ENCODE measurements at regions not wholly inside any gene's neighbourhood (a gene's known extent, or its start where the extent isn't known, plus 50 kb on each side); places are given as distances from the start of the nearest gene placed in this dataset.
A peak's percentile ranks its signal among the peaks of the same experiment; 100 is the strongest.
"Not testable (repeated sequence)": the region's sequence is repeated elsewhere in the genome, so short reads cannot be mapped to it uniquely, and the experiment has no call there.

DNA sequence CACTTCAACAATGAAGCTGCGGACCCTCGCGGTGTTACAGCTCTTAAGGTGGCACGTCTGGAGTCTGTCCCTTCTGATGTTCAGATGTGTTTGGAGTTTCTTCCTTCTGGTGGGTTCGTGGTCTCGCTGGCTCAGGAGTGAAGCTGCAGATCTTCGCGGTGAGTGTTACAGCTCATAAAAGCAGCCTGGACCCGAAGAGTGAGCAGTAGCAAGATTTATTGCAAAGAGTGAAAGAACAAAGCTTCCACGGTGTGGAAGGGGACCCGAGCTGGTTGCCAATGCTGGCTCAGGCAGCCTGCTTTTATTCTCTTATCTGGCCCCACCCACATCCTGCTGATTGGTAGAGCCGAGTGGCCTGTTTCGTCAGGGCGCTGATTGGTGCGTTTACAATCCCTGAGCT, 75.9 kb upstream of the AMN1 start:
- peaks cover 61% of the 10 kb centered on the region for H3K4me1 Mint-ChIP-seq (ENCODE audit: low read depth)
- peak overlapping the region; percentile 75 for H3K27ac Mint-ChIP-seq
- CTCF ChIA-PET; H3K27me3 Mint-ChIP-seq; H3K9me3 Mint-ChIP-seq; H3K36me3 ChIP-seq (ENCODE audit: insufficient read depth, low read length); H3K27me3 ChIP-seq (ENCODE audit: control insufficient read depth in 1 of 2, insufficient read depth in 2 of 2, low read length in 2 of 2); H3K9me3 ChIP-seq (ENCODE audit: control insufficient read depth in 1 of 2, insufficient read depth in 1 of 2, low read length in 2 of 2); H3K36me3 Mint-ChIP-seq (ENCODE audit: low read depth); ATAC-seq (ENCODE audit: poor library complexity); H3K27ac ChIP-seq (ENCODE audit: low read depth in 1 of 2, low read length in 2 of 2); POLR2A ChIA-PET: not testable (repeated sequence)
- intact Hi-C loops (cut with DNase I, micrococcal nuclease): loop anchor here in 1 of 2 experiments (10.0 kb wide), 1 partner anchor 160 kb away; no protein-coding TSS in a partner anchor
- peak overlapping the region; percentile 85 for H3K4me3 Mint-ChIP-seq
- DNase-seq: peak in 1 of 14 experiments; percentile 9
- H3K4me3 ChIP-seq (ENCODE audit: low read length): peak overlapping the region; percentile 19
- peaks cover 30% of the 10 kb centered on the region for H3K4me1 ChIP-seq (ENCODE audit: insufficient read depth, low read length)

DNA sequence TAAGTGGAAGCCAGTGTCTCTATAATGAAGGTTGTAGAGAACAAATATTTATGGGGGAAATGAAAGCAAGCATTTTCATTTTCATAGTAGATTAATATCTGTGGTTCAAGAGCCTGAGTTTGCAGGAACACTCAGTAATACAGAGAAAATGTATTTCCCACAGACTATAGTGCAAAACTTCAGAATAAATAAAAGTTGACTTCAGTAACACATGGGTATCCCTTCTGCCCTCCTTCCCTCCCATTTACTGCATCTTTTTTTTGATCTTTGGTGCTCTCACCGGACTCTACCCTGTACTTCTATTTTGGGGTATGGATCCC, 75.3 kb upstream of the AMN1 start:
- peak overlapping the region; percentile 75 for H3K27ac Mint-ChIP-seq
- H3K36me3 Mint-ChIP-seq (ENCODE audit: low read depth): no peaks in the 10 kb centered on the region
- H3K4me3 Mint-ChIP-seq: peak overlapping the region; percentile 85
- Histone ChIP-seq H3K36me3 (ENCODE audit: insufficient read depth, low read length) (no peaks in the 10 kb centered on the region), H3K27ac (ENCODE audit: low read depth in 1 of 2, low read length in 2 of 2) (no peak overlapping the region), H3K4me1 (ENCODE audit: insufficient read depth, low read length) (peaks cover 30% of the 10 kb centered on the region), H3K27me3 (ENCODE audit: control insufficient read depth in 1 of 2, insufficient read depth in 2 of 2, low read length in 2 of 2) (no peaks in the 10 kb centered on the region), H3K9me3 (ENCODE audit: control insufficient read depth in 1 of 2, insufficient read depth in 1 of 2, low read length in 2 of 2) (peaks cover 0 to 7% of the 10 kb centered on the region in 2 experiments), H3K4me3 (ENCODE audit: low read length) (peak overlapping the region; percentile 19)
- TF ChIP-seq, protein P1, sequence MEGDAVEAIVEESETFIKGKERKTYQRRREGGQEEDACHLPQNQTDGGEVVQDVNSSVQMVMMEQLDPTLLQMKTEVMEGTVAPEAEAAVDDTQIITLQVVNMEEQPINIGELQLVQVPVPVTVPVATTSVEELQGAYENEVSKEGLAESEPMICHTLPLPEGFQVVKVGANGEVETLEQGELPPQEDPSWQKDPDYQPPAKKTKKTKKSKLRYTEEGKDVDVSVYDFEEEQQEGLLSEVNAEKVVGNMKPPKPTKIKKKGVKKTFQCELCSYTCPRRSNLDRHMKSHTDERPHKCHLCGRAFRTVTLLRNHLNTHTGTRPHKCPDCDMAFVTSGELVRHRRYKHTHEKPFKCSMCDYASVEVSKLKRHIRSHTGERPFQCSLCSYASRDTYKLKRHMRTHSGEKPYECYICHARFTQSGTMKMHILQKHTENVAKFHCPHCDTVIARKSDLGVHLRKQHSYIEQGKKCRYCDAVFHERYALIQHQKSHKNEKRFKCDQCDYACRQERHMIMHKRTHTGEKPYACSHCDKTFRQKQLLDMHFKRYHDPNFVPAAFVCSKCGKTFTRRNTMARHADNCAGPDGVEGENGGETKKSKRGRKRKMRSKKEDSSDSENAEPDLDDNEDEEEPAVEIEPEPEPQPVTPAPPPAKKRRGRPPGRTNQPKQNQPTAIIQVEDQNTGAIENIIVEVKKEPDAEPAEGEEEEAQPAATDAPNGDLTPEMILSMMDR (IDR thresholded peaks at IDR 0.05): no peak
- H3K9me3 Mint-ChIP-seq: no peaks in the 10 kb centered on the region
- no peaks in the 10 kb centered on the region for H3K27me3 Mint-ChIP-seq
- DNase-seq: peak in 1 of 14 experiments; percentile 10
- CTCF ChIA-PET: no interaction called here
- intact Hi-C loops (cut with DNase I, micrococcal nuclease): loop anchor here in 1 of 2 experiments (10.0 kb wide), 1 partner anchor 161 kb away; no protein-coding TSS in a partner anchor
- POLR2A ChIA-PET: no interaction called here
- ATAC-seq (ENCODE audit: poor library complexity): no peak
- peaks cover 61% of the 10 kb centered on the region for H3K4me1 Mint-ChIP-seq (ENCODE audit: low read depth)

DNA sequence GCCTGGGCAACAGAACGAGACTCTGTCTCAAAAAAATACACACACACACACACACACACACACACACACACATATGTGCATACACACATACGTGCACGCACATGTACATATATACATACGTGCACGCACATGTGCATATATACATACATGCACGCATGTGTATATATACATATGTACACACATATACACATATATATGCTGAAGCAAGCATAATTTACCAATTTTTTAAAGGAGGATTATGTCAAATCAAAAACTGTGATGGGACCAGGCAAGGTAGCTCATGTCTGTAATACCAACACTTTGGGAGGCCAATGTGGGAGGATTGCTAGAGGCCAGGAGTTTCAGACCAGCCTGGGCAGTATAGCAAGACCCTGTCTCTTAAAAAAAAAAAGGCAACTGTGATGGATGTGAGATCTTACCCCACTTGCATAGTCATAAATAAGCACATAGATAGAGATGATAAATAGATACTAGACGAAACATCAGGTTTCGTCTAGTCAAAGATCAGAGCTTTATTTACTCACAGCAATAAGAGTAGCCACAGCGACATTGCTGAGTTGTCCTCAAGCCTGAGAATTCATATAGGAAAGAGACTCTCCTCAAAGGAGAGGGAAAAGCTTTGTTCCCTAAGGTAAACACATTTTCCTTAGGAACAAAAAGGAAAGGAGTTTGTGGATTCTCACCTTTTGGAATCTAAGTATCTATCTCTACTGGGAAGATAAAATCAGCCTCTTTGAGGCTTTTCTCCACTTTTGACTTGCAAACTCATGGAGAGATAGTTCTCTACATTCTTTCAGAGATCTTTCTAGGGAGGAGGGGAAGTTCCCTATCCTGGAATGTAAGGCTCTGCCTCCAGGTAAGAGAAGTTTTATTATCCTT, 74.7 kb upstream of the AMN1 start:
- H3K27me3 ChIP-seq (ENCODE audit: control insufficient read depth in 1 of 2, insufficient read depth in 2 of 2, low read length in 2 of 2): no peaks in the 10 kb centered on the region
- peaks cover 0 to 10% of the 10 kb centered on the region in 2 experiments for H3K9me3 ChIP-seq (ENCODE audit: control insufficient read depth in 1 of 2, insufficient read depth in 1 of 2, low read length in 2 of 2)
- peaks cover 30% of the 10 kb centered on the region for H3K4me1 ChIP-seq (ENCODE audit: insufficient read depth, low read length)
- H3K27ac Mint-ChIP-seq: peak overlapping the region; percentile 75
- H3K36me3 Mint-ChIP-seq (ENCODE audit: low read depth): no peaks in the 10 kb centered on the region
- no peak for ATAC-seq (ENCODE audit: poor library complexity)
- POLR2A ChIA-PET: interaction anchor here (0.6 kb wide), 1 partner anchor 150 kb away, joined by 3 read pairs; no protein-coding TSS in a partner anchor
- H3K27ac ChIP-seq (ENCODE audit: low read depth in 1 of 2, low read length in 2 of 2): no peak overlapping the region
- H3K4me3 ChIP-seq (ENCODE audit: low read length): peak overlapping the region; percentile 19
- TF ChIP-seq, protein P1 (IDR thresholded peaks at IDR 0.05): no peak
- H3K36me3 ChIP-seq (ENCODE audit: insufficient read depth, low read length): no peaks in the 10 kb centered on the region
- DNase-seq: no peak
- H3K9me3 Mint-ChIP-seq: no peaks in the 10 kb centered on the region
- peak overlapping the region; percentile 85 for H3K4me3 Mint-ChIP-seq
- peaks cover 61% of the 10 kb centered on the region for H3K4me1 Mint-ChIP-seq (ENCODE audit: low read depth)
- CTCF ChIA-PET: interaction anchor here (0.7 kb wide), 1 partner anchor 9 kb away, joined by 3 read pairs; no protein-coding TSS in a partner anchor
- H3K27me3 Mint-ChIP-seq: no peaks in the 10 kb centered on the region
- intact Hi-C loops (cut with DNase I, micrococcal nuclease): loop anchor here in 1 of 2 experiments (10.0 kb wide), 1 partner anchor 161 kb away; no protein-coding TSS in a partner anchor

Measured in CD4-positive, alpha-beta T cell (primary cell).